SW480 (cell line): ENCODE measurements at regions not wholly inside any gene's neighbourhood (a gene's known extent, or its start where the extent isn't known, plus 50 kb on each side); places are given as distances from the start of the nearest gene placed in this dataset.

Experiments used
- DNase-seq: peaks from one replicate; pipeline ENCODE4 v3.0.0-alpha.2; 2016; ENCODE audit warnings: low spot score

DNA sequence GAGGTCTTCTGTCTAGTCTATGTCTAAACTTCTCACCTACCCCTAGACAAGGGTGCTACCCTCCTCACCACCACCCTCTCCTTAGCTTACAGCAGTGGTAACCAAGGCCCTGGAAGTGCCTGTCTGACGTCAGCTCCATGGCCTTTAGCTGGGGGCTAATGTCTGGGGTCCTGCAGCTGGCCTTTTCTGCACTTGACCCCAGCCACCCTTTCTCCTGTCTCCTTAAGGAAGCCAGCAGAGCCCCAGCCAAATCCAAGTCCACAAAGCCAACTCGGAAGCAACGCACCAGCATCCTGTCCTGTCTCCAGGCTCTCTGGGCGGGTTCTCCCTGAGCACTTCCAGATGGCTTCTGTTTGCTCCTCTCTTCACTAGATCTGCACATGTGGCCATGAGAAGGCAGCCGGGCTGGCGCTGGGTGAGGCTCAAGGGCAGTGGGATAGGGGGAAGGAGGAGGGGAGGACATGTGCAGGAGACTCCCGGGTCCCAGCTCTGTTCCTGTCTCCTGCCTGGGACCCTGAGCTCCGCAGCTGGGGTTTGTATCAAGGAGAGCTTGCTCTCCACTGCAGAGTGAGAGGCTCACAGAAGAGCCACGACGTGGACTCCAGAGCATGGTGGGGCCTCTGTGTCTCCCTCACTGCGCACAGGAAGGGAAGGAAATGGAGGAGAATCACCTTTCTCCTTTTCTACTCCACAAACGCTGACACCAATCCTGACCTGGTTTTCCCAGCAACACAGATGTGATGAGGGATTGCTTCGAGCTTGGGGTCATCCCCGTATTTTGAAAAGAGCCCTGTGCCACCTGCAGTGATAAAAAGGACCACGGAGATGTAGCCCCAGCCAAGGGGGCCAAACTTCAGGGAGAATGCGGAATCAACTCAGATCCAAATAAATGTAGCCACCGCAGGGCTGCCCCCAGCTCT lies 204.2 kb downstream of the USP12 start:
- DNase-seq: no peak

- DNase-seq: no peak
Measured at GRCh38 chr13:26966701-26967080, 204.9 kb downstream of the USP12 start.

- DNase-seq: no peak
Measured at GRCh38 chr13:26965952-26966700, 205.5 kb downstream of the USP12 start.

DNA sequence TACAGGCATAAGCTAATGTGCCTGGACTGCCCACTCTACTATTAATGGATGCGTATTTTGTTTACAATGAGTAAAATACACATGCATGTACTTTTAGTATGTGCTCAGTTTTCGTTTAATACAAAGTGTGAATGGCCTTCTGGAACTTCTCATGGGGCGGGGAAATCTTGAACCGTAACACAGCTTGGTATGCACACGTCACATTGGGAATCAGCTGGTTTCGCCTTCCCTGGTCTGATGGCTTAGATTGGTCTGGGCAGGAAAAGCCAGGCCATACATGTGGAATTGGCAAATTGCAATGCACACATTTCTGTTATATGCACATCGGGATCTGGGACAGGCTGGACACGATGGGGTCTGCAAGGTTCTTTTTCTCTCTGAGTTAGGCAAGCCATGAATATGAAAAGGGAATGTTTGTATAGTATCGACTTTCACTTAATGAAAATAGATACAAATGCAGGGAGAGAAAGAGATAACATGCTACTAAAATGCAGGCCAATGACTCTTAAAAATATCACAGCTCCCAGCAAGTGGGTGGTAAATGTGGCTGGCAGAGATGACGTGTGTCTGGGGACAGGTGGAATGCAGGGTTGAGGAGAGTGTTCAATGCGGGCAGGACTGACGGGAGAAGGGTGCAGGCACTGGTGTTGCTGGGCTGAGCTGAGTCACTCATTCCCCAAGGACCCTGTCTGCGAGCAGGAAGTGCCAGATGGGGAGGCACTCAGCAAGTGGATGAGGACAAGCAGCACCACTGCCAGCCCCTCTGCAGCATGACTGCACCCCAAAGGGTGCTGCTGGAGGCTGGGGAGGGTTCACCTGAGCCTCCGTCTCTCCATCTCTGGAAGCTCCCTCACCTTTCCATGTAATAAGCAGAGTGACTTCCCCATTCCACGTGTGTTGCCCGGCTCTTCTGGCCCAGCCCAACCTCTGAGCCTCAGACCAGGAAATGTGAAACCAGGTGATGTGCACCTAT lies 204.0 kb upstream of the GPR12 start:
- DNase-seq: peak; percentile 74

- DNase-seq: no peak
Measured at GRCh38 chr13:26962671-26963070, 202.1 kb upstream of the GPR12 start.

GRCh38 chr13:26961890-26962615 lies 201.5 kb upstream of the GPR12 start:
- no peak for DNase-seq

GRCh38 chr13:26957182-26957581 lies 196.6 kb upstream of the GPR12 start:
- no peak for DNase-seq

DNA sequence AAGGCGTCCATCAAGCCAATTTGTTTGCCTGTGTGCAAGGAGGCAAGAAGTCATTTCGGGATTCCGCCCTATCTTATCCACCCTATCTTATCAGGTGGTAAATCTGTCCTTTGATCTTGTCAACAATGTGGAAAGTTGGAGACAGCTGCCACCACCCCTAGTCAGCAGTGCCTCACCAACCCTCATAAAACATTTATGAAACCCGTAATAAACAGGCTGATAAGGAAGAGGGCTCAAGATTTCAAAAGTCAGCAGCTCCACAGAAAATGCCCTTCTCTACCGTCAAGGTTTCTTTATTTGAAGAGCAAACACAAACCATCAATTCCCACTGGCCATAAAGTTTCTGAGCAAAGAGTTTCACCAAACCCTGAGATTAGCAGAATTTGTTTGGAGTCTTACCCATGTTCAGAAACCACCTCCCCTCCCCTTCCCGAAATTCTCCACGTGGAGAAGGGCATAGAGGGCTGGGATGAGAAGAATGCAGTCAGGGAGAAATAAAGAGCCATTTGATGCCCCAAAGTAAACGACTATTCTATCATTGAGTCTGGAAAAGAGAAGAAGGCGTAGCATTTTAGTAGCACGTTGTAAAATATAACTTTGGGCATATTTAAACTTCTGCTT lies 196.0 kb upstream of the GPR12 start:
- DNase-seq: peak; percentile 73

- DNase-seq: no peak
Measured at GRCh38 chr13:26954976-26955375, 194.4 kb upstream of the GPR12 start.

- DNase-seq: no peak
Measured at GRCh38 chr13:26953291-26953690, 192.7 kb upstream of the GPR12 start.

DNA sequence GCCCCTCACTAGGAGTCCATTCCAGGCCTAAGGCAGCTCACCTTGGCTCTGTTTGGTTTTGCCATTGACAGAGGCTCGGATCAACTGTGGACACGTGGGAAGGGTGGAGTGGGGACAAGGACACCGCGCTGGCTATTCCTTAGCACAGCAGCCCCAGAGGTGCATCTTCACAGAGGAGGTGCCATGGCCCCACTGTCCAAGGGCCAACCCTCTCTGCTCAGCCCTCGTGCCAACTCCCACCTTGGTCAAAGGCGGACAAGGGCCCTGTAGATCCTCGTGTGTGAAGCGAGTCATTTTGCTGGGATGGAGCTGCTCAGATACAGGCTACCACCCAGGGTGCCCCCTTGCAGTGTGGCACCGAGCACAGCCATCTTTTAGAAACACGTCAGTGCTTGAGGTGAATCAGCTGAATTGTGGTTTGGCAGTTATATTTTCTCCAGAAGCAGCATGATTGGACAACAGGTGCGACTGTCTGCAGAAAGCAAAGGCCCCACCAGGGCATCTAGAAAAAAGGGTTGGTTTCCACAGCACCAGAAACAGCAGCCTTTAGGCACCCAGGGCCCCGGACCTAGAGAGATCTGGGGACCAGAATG lies 192.1 kb upstream of the GPR12 start:
- no peak for DNase-seq

GRCh38 chr13:26951581-26952177 lies 191.1 kb upstream of the GPR12 start:
- no peak for DNase-seq

DNA sequence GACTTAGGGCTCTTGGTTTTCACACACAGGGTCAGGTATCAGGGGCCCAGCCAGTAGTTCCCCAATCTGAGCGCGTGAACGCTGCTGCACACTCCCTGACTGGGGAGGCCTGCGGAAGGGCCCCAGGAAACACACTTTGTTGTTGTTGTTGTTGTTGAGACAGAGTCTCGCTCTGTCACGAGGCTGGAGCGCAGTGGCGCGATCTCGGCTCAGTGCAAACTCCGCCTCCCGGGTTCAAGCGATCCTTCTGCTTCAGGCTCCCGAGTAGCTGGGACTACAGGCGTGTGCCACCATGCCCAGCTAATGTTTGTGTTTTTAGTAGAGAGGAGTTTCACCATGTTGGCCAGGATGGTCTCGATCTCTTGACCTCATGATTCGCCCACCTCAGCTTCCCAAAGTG lies 190.4 kb upstream of the GPR12 start:
- DNase-seq: no peak

DNA sequence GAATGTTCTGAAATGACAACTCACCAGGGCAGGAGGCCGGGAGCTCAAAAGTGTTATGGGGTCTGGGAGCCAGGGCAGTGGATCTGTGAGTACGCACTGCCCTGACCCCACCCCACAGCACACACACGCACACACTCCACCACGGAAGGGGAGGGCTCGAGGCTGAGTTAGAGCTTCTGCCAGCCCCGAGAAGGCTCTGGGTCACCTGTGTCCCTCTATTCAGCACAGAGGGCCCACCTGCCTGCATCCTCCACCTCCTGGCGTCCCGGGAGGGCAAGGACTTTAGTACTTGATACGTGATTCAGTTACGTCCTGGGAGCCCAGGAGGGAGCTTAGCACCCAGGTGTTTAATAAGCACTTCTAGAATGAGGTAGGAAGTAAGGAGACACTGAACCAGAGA lies 190.0 kb upstream of the GPR12 start:
- DNase-seq: no peak

- no peak for DNase-seq
Measured at GRCh38 chr13:26949701-26950502, 189.3 kb upstream of the GPR12 start.

- no peak for DNase-seq
Measured at GRCh38 chr13:26948353-26948752, 187.8 kb upstream of the GPR12 start.

GRCh38 chr13:26946684-26947343 lies 186.2 kb upstream of the GPR12 start:
- DNase-seq: peak; percentile 82

DNA sequence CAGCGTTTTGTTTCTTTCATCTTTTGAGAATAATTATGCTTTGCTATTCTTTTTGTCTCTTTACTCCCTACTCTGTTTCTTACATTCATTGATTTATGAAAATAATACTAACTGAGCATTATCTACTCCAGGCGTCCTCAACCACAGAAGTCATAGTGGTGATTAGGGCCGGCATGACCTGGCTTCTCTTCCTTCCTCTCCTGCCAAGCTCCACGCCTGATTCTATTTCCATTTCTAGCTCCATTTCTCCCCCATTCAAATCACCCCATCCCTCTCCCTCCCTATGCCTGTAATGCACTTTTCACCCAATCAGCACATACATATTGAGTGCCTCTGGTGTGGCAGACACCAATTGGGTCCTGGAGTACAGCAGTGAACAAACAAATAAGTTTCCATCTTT lies 183.2 kb upstream of the GPR12 start:
- DNase-seq: no peak

DNA sequence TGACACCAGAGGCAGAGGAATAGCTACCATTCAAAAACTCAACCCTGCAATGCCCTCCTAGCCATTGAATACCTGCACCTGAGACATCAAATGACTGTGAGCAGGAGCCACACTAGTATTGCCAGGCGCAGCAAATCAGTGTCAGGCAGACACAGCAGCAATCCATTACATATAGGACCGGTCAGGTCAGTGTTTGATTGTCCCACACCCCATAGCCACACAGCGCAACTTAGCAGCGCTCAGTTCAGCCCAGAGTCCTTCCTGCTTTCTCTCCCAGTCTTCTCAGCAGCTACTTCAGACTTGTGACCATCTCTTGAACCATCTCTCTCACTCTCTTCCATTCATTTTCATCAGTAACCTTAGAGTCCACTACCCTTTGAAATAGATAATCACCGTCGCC lies 181.6 kb upstream of the GPR12 start:
- DNase-seq: no peak
